ENCODE measurements at regions not wholly inside any gene's neighbourhood (a gene's known extent, or its start where the extent isn't known, plus 50 kb on each side); places are given as distances from the start of the nearest gene placed in this dataset.

DNA sequence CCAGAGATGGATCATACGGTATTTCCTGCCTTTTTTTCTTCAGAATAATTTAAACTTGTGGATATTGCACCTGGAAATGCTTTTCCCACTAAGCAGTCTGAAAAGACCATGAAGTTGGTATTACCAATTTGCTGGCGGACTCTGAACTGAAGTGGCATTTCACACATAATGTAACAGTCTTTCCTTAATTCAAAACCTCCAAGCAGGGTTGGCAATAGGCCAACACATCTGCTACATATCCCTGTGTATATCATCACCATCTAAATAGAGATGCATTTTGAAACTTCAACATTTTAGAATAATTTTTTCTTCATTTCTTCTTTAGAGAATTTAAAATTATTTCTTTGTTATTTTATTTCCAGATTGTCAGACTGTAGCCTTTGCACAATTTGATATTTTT, 100.5 kb downstream of the TSPAN8 start:
- TF ChIP-seq, protein P1, sequence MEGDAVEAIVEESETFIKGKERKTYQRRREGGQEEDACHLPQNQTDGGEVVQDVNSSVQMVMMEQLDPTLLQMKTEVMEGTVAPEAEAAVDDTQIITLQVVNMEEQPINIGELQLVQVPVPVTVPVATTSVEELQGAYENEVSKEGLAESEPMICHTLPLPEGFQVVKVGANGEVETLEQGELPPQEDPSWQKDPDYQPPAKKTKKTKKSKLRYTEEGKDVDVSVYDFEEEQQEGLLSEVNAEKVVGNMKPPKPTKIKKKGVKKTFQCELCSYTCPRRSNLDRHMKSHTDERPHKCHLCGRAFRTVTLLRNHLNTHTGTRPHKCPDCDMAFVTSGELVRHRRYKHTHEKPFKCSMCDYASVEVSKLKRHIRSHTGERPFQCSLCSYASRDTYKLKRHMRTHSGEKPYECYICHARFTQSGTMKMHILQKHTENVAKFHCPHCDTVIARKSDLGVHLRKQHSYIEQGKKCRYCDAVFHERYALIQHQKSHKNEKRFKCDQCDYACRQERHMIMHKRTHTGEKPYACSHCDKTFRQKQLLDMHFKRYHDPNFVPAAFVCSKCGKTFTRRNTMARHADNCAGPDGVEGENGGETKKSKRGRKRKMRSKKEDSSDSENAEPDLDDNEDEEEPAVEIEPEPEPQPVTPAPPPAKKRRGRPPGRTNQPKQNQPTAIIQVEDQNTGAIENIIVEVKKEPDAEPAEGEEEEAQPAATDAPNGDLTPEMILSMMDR (IDR thresholded peaks at IDR 0.05; ENCODE audit: insufficient read depth, low read depth, low read length) = no peak
- no peak for TF ChIP-seq EZH2 (IDR thresholded peaks at IDR 0.05; ENCODE audit: insufficient read depth, low read length)
